ENCODE measurements at regions not wholly inside any gene's neighbourhood (a gene's known extent, or its start where the extent isn't known, plus 50 kb on each side); places are given as distances from the start of the nearest gene placed in this dataset.

DNA sequence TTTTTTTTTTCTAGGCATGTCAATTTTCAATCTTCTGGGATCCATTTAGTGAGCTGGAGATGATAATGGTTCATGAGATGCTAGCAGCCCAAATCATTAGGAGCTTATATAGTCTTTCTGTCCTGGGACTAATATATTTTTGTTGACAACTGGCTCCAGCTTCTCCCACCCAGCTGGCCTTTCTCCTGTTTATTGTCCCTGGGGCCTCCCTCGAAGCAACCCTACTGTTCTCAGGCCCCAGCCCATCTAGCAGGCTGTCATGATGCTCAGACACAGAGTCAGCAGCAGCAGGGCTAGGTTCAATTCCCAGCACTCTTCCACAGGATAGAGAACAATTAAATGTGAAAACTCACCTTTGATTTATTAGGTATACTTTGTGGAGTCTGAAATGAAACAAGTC lies 127.6 kb upstream of the MID1 start:
- TF ChIP-seq POLR2AphosphoS5 (IDR thresholded peaks at IDR 0.05; ENCODE audit: low read depth, low read length): no peak
- no peak for TF ChIP-seq POLR2A (IDR thresholded peaks at IDR 0.05; ENCODE audit: low read depth, low read length)
- TF ChIP-seq TAF1 (IDR thresholded peaks at IDR 0.05; ENCODE audit: borderline replicate concordance, low read depth, low read length): no peak
